Spinal cord (tissue), 9 donors: ENCODE measurements at regions not wholly inside any gene's neighbourhood (a gene's known extent, or its start where the extent isn't known, plus 50 kb on each side); places are given as distances from the start of the nearest gene placed in this dataset.
"Not testable (repeated sequence)": the region's sequence is repeated elsewhere in the genome, so short reads cannot be mapped to it uniquely, and the experiment has no call there.

Source experiments
- DNase-seq, 6 donors: peaks; one replicate each; pipeline versions ENCODE4 v3.0.0 to v3.0.0-alpha.2; 2013 to 2015; ENCODE audit warnings: low spot score in 6 of 6, low read depth in 4 of 6
- H3K27ac ChIP-seq: one replicate; pipeline ENCODE4 v1.5.1; 2013; ENCODE audit warnings: low read depth, low read length, control low read depth
- H3K27me3 ChIP-seq: one replicate; pipeline ENCODE4 v1.6.1; 2013; ENCODE audit warnings: low read length; ENCODE audit not compliant: control insufficient read depth, insufficient read depth
- H3K36me3 ChIP-seq: one replicate; pipeline ENCODE4 v1.6.1; 2013; ENCODE audit warnings: low read length; ENCODE audit not compliant: control insufficient read depth, insufficient read depth
- H3K4me1 ChIP-seq: one replicate; pipeline ENCODE4 v1.6.1; 2013; ENCODE audit warnings: low read length; ENCODE audit not compliant: control insufficient read depth, insufficient read depth
- H3K4me3 ChIP-seq: one replicate; pipeline ENCODE4 v1.5.1; 2013; ENCODE audit warnings: low read depth, low read length, control low read depth
- H3K9me3 ChIP-seq: one replicate; pipeline ENCODE4 v1.6.1; 2013; ENCODE audit warnings: low read length; ENCODE audit not compliant: control insufficient read depth, insufficient read depth
- WGBS: methylation state at CpG from one replicate; pipeline ENCODE4 v1.1.5; 2013; ENCODE audit warnings: missing lambda C conversion rate; ENCODE audit not compliant: insufficient coverage; 5-methylcytosine and 5-hydroxymethylcytosine counted together
- donor health status: healthy.

DNA sequence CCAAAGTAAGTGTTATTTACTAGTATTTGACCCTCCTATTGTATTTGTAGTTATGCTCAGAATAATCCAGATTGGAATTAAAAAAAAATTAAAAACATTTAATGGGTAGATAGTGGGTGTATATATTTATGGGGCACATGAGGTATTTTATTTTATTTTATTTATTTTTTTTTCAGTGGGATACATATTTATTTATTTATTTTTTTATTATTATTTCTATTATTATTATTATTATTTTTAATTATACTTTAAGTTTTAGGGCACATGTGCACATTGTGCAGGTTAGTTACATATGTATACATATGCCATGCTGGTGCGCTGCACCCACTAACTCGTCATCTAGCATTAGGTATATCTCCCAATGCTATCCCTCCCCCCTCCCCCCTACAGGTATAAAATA, 1211.8 kb downstream of the OTOL1 start:
- H3K9me3 ChIP-seq, H3K27me3 ChIP-seq, H3K27ac ChIP-seq, H3K36me3 ChIP-seq, H3K4me1 ChIP-seq, DNase-seq, H3K4me3 ChIP-seq: not testable (repeated sequence)
- WGBS, result no CpG with 5 or more reads among the region's 2 CpGs

DNA sequence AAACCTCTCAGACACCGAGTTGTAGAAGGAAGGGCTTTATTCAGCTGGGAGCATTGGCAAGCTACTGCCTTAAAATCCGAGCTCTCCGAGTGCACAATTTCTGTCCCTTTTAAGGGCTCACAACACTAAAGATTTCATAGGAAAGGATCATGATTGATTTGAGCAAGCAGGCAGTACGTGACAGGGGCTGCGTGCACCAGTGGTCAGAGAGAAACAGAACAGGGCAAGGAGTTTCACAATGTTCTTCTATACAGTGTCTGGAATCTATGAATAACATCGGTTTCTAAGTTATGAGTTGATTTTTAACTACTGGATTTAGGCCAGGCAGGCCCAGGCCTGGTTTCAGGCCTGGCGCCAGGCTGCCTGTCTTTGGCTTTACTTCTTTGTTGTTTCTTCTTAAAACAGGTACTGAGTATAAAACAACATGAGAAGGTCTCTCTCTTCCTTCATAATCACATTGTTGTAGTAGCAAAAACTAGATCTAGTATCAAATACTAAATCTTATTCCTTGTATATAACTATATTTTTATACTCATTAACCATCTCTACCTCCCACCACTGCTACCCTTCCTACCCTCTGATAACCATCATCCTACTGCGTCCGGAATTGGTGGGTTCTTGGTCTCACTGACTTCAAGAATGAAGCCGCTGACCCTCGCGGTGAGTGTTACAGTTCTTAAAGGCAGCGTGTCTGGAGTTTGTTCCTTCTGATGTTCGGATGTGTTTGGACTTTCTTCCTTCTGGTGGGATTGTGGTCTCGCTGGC, 1212.5 kb downstream of the OTOL1 start:
- not testable (repeated sequence) for H3K9me3 ChIP-seq, DNase-seq, H3K4me3 ChIP-seq, H3K27me3 ChIP-seq, H3K4me1 ChIP-seq, H3K27ac ChIP-seq, H3K36me3 ChIP-seq
- WGBS, result 97% methylated on average over 6 of the region's 15 CpGs

DNA sequence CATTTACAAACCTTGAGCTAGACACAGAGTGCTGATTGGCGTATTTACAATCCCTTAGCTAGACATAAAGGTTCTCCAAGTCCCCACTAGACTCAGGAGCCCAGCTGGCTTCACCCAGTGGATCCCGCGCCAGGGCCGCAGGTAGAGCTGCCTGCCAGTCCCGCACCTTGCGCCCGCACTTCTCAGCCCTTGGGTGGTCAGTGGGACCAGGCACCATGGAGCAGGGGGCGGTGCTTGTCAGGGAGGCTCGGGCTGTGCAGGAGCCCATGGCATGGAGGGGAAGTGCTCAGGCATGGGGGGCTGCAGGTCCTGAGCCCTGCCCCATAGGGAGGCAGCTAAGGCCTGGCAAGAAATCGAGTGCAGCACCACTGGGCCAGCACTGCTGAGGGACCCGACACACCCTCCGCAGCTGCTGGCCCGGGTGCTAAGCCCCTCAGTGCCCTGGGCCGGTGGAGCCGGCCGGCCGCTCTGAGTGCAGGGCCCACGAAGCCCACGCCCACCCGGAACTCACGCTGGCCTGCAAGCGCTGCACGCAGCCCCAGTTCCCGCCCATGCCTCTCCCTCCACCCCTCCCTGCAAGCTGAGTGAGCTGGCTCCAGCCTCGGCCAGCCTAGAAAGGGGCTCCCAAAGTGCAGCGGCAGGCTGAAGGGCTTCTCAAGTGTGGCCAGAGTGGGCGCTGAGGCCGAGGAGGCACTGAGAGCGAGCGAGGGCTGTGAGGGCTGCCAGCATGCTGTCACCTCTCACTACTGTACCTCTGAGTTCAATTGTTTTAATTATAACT, 1213.9 kb downstream of the OTOL1 start:
- Histone ChIP-seq H3K4me1 (peaks cover 2% of the 10 kb centered on the region), H3K9me3 (no peaks in the 10 kb centered on the region), H3K27ac (no peak overlapping the region), H3K4me3 (no peak overlapping the region), H3K27me3 (no peaks in the 10 kb centered on the region), H3K36me3 (no peaks in the 10 kb centered on the region)
- DNase-seq, result no peak
- WGBS, result 96% methylated on average over 27 of the region's 30 CpGs

DNA sequence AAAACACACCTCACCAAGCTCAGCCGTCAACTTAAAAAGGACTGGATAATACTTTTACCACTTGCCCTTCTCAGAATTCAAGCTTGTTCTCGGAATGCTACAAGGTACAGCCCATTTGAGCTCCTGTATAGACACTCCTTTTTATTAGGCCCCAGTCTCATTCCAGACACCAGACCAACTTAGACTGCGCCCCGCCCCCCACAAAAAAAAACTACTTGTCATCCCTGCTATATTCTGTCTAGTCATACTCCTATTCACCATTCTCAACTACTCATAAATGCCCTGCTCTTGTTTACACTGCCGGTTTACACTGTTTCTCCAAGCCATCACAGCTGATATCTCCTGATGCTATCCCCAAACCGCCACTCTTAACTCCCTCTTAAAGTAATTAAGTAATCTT, 1220.5 kb downstream of the OTOL1 start:
- H3K9me3 ChIP-seq, H3K4me1 ChIP-seq, H3K27me3 ChIP-seq, DNase-seq, H3K4me3 ChIP-seq, H3K27ac ChIP-seq, H3K36me3 ChIP-seq: not testable (repeated sequence)
- 33% methylated on average over 3 of the region's 6 CpGs for WGBS

DNA sequence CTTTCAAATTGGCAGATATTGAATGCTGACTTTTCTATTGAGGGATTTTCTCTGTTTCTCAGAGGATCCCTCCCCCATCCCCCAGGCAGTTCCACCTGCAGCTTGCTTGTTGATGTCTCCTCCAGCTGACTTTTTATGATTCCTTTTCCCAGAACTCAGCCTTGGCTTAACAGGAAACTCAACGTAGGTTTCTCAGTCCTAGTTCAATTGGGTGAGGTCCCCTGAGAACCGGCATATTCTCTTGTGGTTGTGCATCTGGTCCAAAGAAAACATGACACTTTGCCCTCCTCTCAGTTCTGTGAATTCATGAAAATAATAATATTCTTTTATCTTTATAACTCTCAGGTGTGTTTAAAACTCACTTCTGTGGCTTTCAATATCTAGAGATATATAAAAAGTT, 1222.1 kb downstream of the OTOL1 start:
- Histone ChIP-seq H3K27ac (no peak overlapping the region), H3K36me3 (no peaks in the 10 kb centered on the region), H3K4me3 (no peak overlapping the region), H3K27me3 (no peaks in the 10 kb centered on the region), H3K9me3 (no peaks in the 10 kb centered on the region), H3K4me1 (no peaks in the 10 kb centered on the region)
- no CpG with 5 or more reads among the region's 2 CpGs for WGBS
- peak in 1 of 6 donors; percentile 22 for DNase-seq

DNA sequence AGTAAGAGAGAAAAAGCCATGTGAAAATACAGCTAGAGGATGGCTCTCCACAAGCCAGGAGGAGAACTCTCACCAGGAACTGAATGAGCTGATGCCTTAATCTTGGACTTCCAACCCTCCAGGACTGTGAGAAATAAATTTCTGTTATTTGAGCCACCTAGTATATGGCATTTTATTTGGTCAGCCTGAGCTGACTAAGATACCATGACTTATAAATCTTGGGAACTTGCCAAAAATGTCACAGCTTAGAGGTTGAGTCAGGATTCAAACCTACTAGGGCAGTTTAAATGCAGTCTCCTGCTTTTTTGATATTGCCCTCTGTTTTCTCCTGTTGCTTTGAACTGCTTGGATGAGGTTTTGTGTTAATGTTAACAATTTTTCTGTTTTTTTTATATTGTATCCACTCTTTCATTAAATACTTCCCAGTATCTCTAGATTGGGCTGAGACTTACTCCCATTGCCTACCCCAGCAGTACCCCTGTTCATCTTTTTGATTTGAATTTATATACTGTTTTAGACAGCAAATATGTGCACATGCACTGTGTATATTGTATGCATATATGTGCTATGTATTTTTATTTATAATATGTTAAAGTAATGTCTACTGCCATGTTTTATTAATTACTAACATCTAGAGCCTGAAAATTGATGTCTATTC, 1223.2 kb downstream of the OTOL1 start:
- H3K36me3 ChIP-seq, result no peaks in the 10 kb centered on the region
- H3K27me3 ChIP-seq, result no peaks in the 10 kb centered on the region
- no peak for DNase-seq

DNA sequence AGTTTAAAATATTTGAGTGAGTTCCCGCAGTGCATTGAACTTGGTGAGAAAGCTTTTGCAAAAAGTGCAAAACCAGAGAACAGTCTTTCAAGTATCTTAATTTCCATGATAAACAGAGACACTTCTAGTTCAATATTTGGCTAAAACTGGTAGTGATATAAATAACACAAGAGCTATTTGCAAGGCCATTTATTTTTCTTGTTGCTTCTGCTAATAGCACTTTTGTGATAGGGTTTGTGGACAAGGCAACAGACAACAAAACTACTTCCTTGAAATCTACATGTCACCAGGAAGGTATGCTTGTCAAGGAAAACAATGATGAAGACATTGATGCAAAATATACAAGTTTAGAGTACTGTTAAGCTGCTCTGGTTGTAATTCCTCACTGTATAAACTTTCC, 1225.1 kb downstream of the OTOL1 start:
- no peak overlapping the region for H3K27ac ChIP-seq
- no CpG with 5 or more reads among the region's 1 CpG for WGBS
- no peaks in the 10 kb centered on the region for H3K9me3 ChIP-seq
- no peaks in the 10 kb centered on the region for H3K27me3 ChIP-seq
- no peak for DNase-seq
- H3K4me3 ChIP-seq, result no peak overlapping the region
- no peaks in the 10 kb centered on the region for H3K36me3 ChIP-seq
- no peaks in the 10 kb centered on the region for H3K4me1 ChIP-seq

More for the DNA sequence above, 1223.2 kb downstream of the OTOL1 start:
- H3K9me3 ChIP-seq, result no peaks in the 10 kb centered on the region
- H3K4me3 ChIP-seq, result no peak overlapping the region
- no peak overlapping the region for H3K27ac ChIP-seq
- H3K4me1 ChIP-seq, result no peaks in the 10 kb centered on the region

DNA sequence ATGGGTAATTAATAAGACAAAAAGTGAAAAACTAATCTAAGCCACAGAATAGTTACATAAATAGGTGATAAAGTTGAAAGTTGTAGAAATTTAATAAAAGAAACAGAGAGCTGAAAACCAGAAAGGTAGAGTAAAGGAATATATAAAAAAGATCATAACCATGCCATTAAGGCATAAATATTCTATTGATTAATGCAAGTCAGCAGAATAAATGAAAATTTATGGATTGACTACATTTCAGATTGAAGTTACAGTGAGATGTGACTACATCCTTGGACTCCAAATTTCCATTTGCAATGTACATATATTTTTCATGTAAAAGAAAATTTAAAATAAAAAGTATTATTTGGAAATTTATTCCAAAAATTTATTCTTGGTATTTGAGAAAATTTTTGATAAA, 1225.7 kb downstream of the OTOL1 start:
- H3K36me3 ChIP-seq, result no peaks in the 10 kb centered on the region
- H3K27me3 ChIP-seq, result no peaks in the 10 kb centered on the region
- no peak overlapping the region for H3K4me3 ChIP-seq
- DNase-seq, result no peak
- H3K27ac ChIP-seq, result no peak overlapping the region
- no peaks in the 10 kb centered on the region for H3K4me1 ChIP-seq
- no peaks in the 10 kb centered on the region for H3K9me3 ChIP-seq

DNA sequence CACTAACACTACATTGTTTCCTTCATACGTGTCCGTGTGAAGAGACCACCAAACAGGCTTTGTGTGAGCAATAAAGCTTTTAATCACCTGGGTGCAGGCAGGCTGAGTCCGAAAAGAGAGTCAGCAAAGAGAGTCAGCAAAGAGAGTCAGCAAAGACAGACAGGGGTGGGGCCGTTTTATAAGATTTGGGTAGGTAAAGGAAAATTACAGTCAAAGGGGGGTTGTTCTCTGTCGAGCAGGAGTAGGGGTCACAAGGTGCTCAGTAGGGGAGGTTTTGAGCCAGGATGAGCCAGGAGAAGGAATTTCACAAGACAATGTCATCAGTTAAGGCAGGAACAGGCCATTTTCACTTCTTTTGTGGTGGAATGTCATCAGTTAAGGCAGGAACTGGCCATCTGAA, 1226.2 kb downstream of the OTOL1 start:
- H3K27me3 ChIP-seq, H3K9me3 ChIP-seq, DNase-seq, H3K36me3 ChIP-seq, H3K4me1 ChIP-seq, H3K27ac ChIP-seq, H3K4me3 ChIP-seq: not testable (repeated sequence)
- 60% methylated on average over 3 of the region's 5 CpGs for WGBS

DNA sequence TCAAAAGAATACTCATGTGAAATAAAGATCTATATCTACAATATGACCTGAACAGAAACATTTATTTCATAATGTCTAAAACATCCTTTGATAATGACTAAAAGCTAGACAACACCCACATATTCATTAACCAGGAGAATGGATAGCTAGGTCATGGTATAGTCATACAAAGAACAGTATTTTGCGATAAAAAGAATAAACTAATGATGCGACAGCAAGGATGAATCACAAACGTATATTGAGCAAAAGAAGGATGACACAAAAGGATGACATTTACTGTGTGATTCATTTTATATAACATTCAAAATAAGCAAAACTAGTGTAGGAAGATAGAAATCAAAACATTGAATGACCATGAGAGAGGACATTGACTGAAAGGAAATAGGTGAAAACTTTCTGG, 1233.1 kb downstream of the OTOL1 start:
- no CpG with 5 or more reads among the region's 3 CpGs for WGBS
- Histone ChIP-seq H3K27me3 (no peaks in the 10 kb centered on the region), H3K4me1 (no peaks in the 10 kb centered on the region), H3K9me3 (no peaks in the 10 kb centered on the region), H3K36me3 (no peaks in the 10 kb centered on the region), H3K27ac (no peak overlapping the region), H3K4me3 (no peak overlapping the region)
- DNase-seq, result no peak
